BLaER1 treated with 17β-estradiol and CSF1 and Interleukin-3, amounts not matched to agents 10 nM and 100 nM (cell line): ENCODE measurements at regions not wholly inside any gene's neighbourhood (a gene's known extent, or its start where the extent isn't known, plus 50 kb on each side); places are given as distances from the start of the nearest gene placed in this dataset.
A peak's percentile ranks its signal among the peaks of the same experiment; 100 is the strongest.

Experiments
- H3K27ac ChIP-seq, 11 experiments: shearing (Covaris generic); formaldehyde crosslinking; 2 replicates each; pipeline ENCODE4 v1.8.1; 2022
- H3K27me3 ChIP-seq, 11 experiments: shearing (Covaris generic); formaldehyde crosslinking; 2 replicates each; pipeline ENCODE4 v1.8.1; 2022
- H3K36me3 ChIP-seq, 11 experiments: shearing (Covaris generic); formaldehyde crosslinking; 2 replicates each; pipeline ENCODE4 v1.8.1; 2022
- H3K4me1 ChIP-seq, 10 experiments: shearing (Covaris generic); formaldehyde crosslinking; 2 replicates each; pipeline ENCODE4 v1.8.1; 2022
- H3K4me2 ChIP-seq, 11 experiments: shearing (Covaris generic); formaldehyde crosslinking; 2 replicates each; pipeline ENCODE4 v1.8.1; 2022
- H3K4me3 ChIP-seq, 10 experiments: shearing (Covaris generic); formaldehyde crosslinking; 2 replicates each; pipeline ENCODE4 v1.8.1; 2022
- H3K9ac ChIP-seq, 11 experiments: shearing (Covaris generic); formaldehyde crosslinking; 2 replicates each; pipeline ENCODE4 v1.8.1; 2022
- H3K9me3 ChIP-seq, 11 experiments: shearing (Covaris generic); formaldehyde crosslinking; replicated peaks in 1 of 11; 2 replicates each; pipeline ENCODE4 v1.8.1; 2022
- H4K20me1 ChIP-seq, 11 experiments: shearing (Covaris generic); formaldehyde crosslinking; 2 replicates each; pipeline ENCODE4 v1.8.1; 2022
- Cebpa-rat ChIP-seq, 11 experiments: shearing (Covaris generic); IDR thresholded peaks; 2 replicates each; pipeline ENCODE4 v1.8.1; 2022

DNA sequence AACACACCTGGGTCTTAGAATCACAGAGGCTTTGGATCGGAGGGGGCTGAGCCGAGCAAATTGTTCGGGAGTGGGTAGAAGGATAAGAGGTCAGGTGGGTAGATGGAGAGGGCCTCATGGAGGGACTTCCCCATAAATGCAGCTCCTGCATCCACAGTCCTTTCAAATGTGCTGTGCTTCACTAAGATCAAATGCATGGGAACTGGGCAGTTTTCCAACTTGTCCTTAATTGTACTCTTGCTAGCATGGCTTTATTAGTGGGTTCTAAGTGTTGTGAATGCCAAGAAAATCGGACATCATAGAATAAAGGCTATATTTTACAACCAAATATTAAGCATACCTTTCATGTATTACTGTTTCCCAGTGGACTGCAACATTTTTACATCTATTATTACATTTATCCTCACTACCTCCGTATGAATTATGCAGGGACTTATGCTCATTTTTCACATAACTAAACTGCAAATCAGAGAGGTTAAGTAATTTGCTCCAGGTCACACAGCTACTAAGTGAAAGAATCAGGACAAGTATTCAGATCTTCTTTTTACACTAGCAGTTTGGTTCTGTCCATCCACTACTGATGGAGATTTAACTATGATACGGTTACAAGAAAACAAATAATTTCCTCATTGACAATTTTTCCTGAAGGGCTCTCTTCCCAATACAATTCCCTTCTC lies 174.5 kb upstream of the RUNX1 start:
- H3K9ac ChIP-seq: no peak overlapping the region
- H3K27me3 ChIP-seq: no peaks in the 10 kb centered on the region
- H3K4me1 ChIP-seq: peaks cover 39 to 51% (median 48%) of the 10 kb centered on the region in 10 experiments
- no peak for TF ChIP-seq Cebpa-rat (IDR thresholded peaks at IDR 0.05)
- no peaks in the 10 kb centered on the region; a peak in 1 of 22 replicates for H3K36me3 ChIP-seq
- no peaks in the 10 kb centered on the region for H4K20me1 ChIP-seq
- peaks cover 0 to 8% (median 0%) of the 10 kb centered on the region in 11 experiments; a peak in 4 of 22 replicates for H3K9me3 ChIP-seq
- no peak overlapping the region for H3K4me3 ChIP-seq
- H3K27ac ChIP-seq: no peak overlapping the region
- peak overlapping the region; percentile 46 to 78 (median 73); a peak in 13 of 22 replicates for H3K4me2 ChIP-seq

DNA sequence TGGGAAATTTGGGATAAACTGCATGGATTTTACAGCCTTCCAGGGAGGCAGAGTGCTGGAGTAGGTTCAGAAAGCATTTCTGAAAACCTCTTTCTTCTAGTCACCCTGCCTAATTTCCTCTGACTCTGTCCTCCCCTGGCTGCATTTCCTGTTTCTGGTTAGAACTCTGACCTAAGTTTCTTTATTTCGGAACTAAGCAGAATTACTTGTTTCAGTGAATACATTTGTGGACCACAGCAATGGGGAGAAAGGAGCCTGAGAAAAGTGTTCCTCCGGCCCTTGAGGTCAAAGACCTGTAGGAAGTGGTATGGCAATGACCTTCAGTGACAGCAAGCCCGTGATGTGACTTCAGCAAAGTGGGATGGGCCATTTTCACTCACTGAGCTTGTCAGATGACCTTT lies 173.4 kb upstream of the RUNX1 start:
- Histone ChIP-seq H4K20me1 (no peaks in the 10 kb centered on the region), H3K9ac (peak overlapping the region in 3 of 11 experiments; percentile 11 to 15 (median 14); a peak in 3 of 22 replicates), H3K27me3 (no peaks in the 10 kb centered on the region), H3K36me3 (no peaks in the 10 kb centered on the region; a peak in 1 of 22 replicates), H3K9me3 (peaks cover 0 to 8% (median 0%) of the 10 kb centered on the region in 11 experiments; a peak in 4 of 22 replicates), H3K4me2 (peak overlapping the region; percentile 46 to 78 (median 73)), H3K4me1 (peaks cover 33 to 43% (median 41%) of the 10 kb centered on the region in 10 experiments), H3K4me3 (no peak overlapping the region; a peak in 1 of 20 replicates), H3K27ac (peak overlapping the region in 9 of 11 experiments; percentile 1 to 41 (median 7); a peak in 10 of 22 replicates)
- TF ChIP-seq Cebpa-rat (IDR thresholded peaks at IDR 0.05): no peak

DNA sequence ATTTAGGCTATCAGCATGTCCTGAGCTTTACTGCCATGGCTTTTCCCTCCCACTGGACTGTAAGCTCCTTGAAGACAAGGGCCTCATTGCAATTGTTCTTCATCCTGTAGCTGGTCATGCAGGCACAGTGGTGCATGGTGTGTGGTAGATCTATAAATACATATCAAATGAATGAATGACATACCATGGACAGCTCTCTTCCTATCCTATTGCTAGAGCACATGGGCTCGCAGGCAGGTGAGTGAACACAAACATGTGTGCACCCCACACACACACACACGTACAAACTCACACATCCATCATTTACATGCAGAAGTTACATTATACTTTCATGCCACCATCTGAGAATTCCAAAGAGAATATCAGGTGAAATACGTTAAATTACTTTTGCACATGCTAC lies 172.9 kb upstream of the RUNX1 start:
- Histone ChIP-seq H3K36me3 (no peaks in the 10 kb centered on the region; a peak in 1 of 22 replicates), H3K4me2 (peak overlapping the region; percentile 46 to 78 (median 73)), H3K4me1 (peaks cover 28 to 38% (median 36%) of the 10 kb centered on the region in 10 experiments)

DNA sequence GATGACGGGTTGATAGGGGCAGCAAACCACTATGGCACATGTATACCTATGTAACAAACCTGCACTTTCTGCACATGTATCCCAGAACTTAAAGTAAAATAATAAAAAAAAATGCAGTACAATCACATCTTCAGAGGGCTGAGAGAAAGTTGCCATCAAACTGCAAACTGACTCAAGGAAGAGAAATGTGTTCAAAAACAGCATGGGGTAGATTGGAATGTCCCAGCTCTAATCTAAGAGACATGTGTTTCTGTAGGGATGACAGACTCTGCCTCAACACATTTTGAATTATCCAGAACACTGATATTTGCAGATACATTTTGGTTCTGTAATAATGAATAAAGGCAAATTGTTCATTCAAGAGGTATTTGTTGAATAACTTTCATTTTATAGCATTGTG lies 171.2 kb upstream of the RUNX1 start:
- no peak overlapping the region for H3K4me3 ChIP-seq
- no peak for TF ChIP-seq Cebpa-rat (IDR thresholded peaks at IDR 0.05)

More for the DNA sequence above, 172.9 kb upstream of the RUNX1 start:
- Histone ChIP-seq H3K27me3 (no peaks in the 10 kb centered on the region), H3K4me3 (no peak overlapping the region), H3K9ac (peak overlapping the region in 2 of 11 experiments; percentile 14 to 15; a peak in 3 of 22 replicates), H3K9me3 (peaks cover 0 to 8% (median 0%) of the 10 kb centered on the region in 11 experiments; a peak in 4 of 22 replicates), H4K20me1 (no peaks in the 10 kb centered on the region), H3K27ac (peak overlapping the region in 6 of 11 experiments; percentile 1 to 41 (median 14); a peak in 4 of 22 replicates)
- TF ChIP-seq Cebpa-rat (IDR thresholded peaks at IDR 0.05): no peak

DNA sequence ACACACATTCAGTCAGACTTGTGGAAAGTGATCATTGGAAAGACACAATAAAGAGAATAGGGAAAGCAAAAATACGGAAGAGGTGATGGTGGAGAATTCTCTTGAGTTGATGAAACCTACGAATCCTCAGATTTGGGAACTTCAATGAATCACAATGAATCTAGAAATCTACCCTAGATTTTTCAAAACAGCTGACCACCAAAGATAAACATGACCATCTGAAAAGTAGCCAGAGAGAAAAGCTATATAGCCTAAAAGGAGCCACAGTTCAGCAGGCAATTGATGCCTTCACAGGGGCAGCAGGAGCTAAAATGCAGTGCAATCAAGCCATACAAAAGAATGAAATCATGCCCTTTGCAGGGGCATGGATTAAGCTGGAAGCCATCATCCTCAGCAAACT lies 170.6 kb upstream of the RUNX1 start:
- H3K27ac ChIP-seq: no peak overlapping the region
- no peak overlapping the region for H3K9ac ChIP-seq
- H3K9me3 ChIP-seq: peaks cover 0 to 8% (median 0%) of the 10 kb centered on the region in 11 experiments; a peak in 4 of 22 replicates
- H3K4me1 ChIP-seq: peaks cover 20 to 36% (median 32%) of the 10 kb centered on the region in 10 experiments
- no peak overlapping the region for H3K4me3 ChIP-seq
- no peaks in the 10 kb centered on the region; a peak in 1 of 22 replicates for H3K36me3 ChIP-seq
- no peak for TF ChIP-seq Cebpa-rat (IDR thresholded peaks at IDR 0.05)
- H4K20me1 ChIP-seq: no peaks in the 10 kb centered on the region
- H3K4me2 ChIP-seq: no peak overlapping the region
- no peaks in the 10 kb centered on the region for H3K27me3 ChIP-seq

More for the DNA sequence above, 171.2 kb upstream of the RUNX1 start:
- Histone ChIP-seq H3K4me2 (no peak overlapping the region), H3K27me3 (no peaks in the 10 kb centered on the region), H3K27ac (no peak overlapping the region), H3K4me1 (peaks cover 20 to 30% (median 27%) of the 10 kb centered on the region in 10 experiments), H3K9ac (no peak overlapping the region), H4K20me1 (no peaks in the 10 kb centered on the region), H3K36me3 (no peaks in the 10 kb centered on the region; a peak in 1 of 22 replicates), H3K9me3 (peaks cover 0 to 8% (median 0%) of the 10 kb centered on the region in 11 experiments; a peak in 4 of 22 replicates)

DNA sequence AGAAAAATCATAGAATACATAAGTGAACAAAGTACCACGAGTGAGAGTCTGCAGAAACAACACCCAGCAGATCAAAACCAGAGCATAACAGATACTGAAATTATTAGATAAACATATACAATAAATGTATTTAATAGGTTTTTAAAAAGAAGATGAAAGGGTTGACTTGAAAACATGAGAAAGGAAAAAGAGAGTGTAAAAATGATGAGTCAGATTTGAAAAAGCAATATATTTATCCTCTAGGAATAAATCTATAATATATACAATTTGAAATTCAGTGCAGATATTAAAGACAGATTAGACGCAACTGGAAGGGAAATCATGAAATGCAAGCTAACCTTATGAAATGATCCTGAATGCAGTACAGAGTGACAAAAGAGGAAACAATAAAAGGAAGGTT lies 170.2 kb upstream of the RUNX1 start:
- H3K9me3 ChIP-seq: peaks cover 0 to 10% (median 0%) of the 10 kb centered on the region in 11 experiments; a peak in 4 of 22 replicates
- no peak overlapping the region for H3K4me2 ChIP-seq
- H3K9ac ChIP-seq: no peak overlapping the region
- no peaks in the 10 kb centered on the region for H3K27me3 ChIP-seq
- H3K4me1 ChIP-seq: peaks cover 20 to 41% (median 34%) of the 10 kb centered on the region in 10 experiments
- TF ChIP-seq Cebpa-rat (IDR thresholded peaks at IDR 0.05): no peak
- H3K4me3 ChIP-seq: no peak overlapping the region
- H3K27ac ChIP-seq: no peak overlapping the region
- H4K20me1 ChIP-seq: no peaks in the 10 kb centered on the region
- H3K36me3 ChIP-seq: no peaks in the 10 kb centered on the region; a peak in 1 of 22 replicates

DNA sequence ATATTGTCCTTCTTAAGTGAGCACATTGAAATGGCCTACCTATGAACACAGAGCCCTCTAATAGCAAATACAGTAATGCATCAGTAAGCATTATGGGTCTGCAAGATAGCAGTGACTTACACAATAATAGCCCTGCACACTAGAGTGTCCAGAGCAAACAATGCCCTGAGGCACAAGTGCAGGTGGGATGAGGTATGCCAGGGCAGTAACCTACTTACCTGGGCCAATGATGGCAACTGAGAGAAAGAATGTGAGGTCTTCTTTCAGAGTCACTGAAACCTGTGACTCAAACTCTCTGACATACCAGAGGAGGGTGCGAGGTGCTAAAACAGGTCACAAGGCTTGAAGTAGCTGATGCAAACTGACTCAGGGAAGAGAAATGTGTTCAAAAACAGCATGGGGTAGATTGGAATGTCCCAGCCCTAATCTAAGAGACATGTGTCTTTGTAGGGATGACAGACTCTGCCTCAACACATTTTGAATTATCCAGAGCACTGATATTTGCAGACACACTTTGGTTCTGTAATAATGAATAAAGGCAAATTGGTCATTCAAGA lies 168.5 kb upstream of the RUNX1 start:
- Histone ChIP-seq H3K9me3 (peaks cover 0 to 25% (median 10%) of the 10 kb centered on the region in 11 experiments; a peak in 11 of 22 replicates), H3K4me1 (peaks cover 11 to 37% (median 26%) of the 10 kb centered on the region in 10 experiments), H4K20me1 (no peaks in the 10 kb centered on the region), H3K4me3 (no peak overlapping the region), H3K4me2 (no peak overlapping the region), H3K36me3 (no peaks in the 10 kb centered on the region; a peak in 1 of 22 replicates), H3K9ac (no peak overlapping the region), H3K27ac (no peak overlapping the region), H3K27me3 (no peaks in the 10 kb centered on the region)
- TF ChIP-seq Cebpa-rat (IDR thresholded peaks at IDR 0.05): no peak

DNA sequence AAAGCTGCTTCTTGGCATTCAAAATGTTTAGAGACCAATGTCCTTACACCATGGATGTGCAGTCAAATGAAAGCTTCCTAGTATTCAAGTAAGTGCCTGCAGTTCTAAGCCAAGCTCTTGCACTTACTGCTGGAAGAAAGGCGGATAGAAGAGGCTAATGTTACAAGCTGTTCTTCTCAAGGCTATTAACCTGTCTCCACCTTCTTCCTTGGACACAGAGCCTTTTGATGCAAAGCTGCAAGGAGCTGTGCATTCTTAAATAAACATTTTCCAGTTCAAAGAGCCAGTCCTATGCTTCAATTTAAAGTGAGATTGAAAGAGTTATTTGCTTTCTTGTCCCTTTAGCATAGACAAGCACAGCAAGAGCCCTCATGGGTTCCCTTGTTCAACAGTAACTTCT lies 167.9 kb upstream of the RUNX1 start:
- Histone ChIP-seq H4K20me1 (no peaks in the 10 kb centered on the region), H3K27ac (no peak overlapping the region), H3K27me3 (no peaks in the 10 kb centered on the region), H3K4me1 (peaks cover 5 to 37% (median 26%) of the 10 kb centered on the region in 10 experiments), H3K36me3 (no peaks in the 10 kb centered on the region; a peak in 1 of 22 replicates), H3K9ac (no peak overlapping the region), H3K9me3 (peaks cover 0 to 26% (median 10%) of the 10 kb centered on the region in 11 experiments; a peak in 11 of 22 replicates), H3K4me3 (no peak overlapping the region), H3K4me2 (no peak overlapping the region)
- TF ChIP-seq Cebpa-rat (IDR thresholded peaks at IDR 0.05): no peak

DNA sequence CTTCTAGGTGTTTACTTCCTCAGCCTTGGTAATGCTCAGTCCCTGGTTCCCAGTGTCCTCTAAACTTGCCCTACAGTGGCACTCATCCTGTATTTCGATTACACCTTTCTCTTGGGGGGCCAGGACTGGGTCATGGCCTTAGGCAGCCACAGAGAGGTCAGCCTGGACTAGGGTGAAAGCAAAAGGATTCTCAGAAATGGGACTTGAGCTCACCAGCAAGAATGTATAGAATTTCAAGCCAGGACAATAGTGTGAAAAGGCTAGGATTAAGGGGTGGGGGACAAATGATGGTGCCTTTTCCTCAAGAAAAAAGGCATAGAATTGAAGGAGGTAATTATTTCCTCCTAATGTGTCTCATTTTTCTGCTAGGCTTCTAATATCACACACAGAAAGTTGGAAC lies 166.8 kb upstream of the RUNX1 start:
- no peak for TF ChIP-seq Cebpa-rat (IDR thresholded peaks at IDR 0.05)
- Histone ChIP-seq H3K4me3 (no peak overlapping the region), H3K4me1 (peaks cover 0 to 35% (median 21%) of the 10 kb centered on the region in 10 experiments; a peak in 13 of 20 replicates), H3K9ac (no peak overlapping the region), H3K27me3 (no peaks in the 10 kb centered on the region), H3K36me3 (no peaks in the 10 kb centered on the region), H4K20me1 (no peaks in the 10 kb centered on the region), H3K27ac (no peak overlapping the region), H3K9me3 (peaks cover 0 to 30% (median 15%) of the 10 kb centered on the region in 11 experiments; a peak in 15 of 22 replicates), H3K4me2 (peak overlapping the region in 7 of 11 experiments; percentile 34 to 62 (median 45); a peak in 11 of 22 replicates)
